B cell (primary cell): ENCODE measurements at regions not wholly inside any gene's neighbourhood (a gene's known extent, or its start where the extent isn't known, plus 50 kb on each side); places are given as distances from the start of the nearest gene placed in this dataset.

Experiments used
- ATAC-seq: fragments of 200-7000 bp; cut with Tn5 transposase; one replicate; pipeline ENCODE4 v1.10.0; 2021; ENCODE audit warnings: low read depth, mild to moderate bottlenecking, moderate number of reproducible peaks, moderate library complexity
- CTCF ChIA-PET: fragments of 350-600 bp; sonication (Branson Sonifier 250); formaldehyde crosslinking; loops from one replicate; lab custom pipeline; 2021; ENCODE audit warnings: antibody characterized with exemption, inconsistent platforms; lab: Charles Lee
- POLR2A ChIA-PET: fragments of 350-600 bp; sonication (Branson Sonifier 250); formaldehyde crosslinking; loops from one replicate; lab custom pipeline; 2021; ENCODE audit warnings: antibody characterized with exemption; lab: Charles Lee
- DNase-seq: peaks from one replicate; pipeline ENCODE4 v3.0.0; 2013
- H2AFZ ChIP-seq: 2 replicates; pipeline ENCODE4 v1.6.1; 2012; ENCODE audit warnings: mild to moderate bottlenecking, low read depth, low read length; ENCODE audit not compliant: insufficient read depth, poor library complexity, severe bottlenecking
- H3K27ac ChIP-seq, 2 donors: 1 replicate in 1 of 2; 2 replicates in 1 of 2; pipeline ENCODE4 v1.5.1; 2012 to 2013; ENCODE audit warnings: low read length in 2 of 2, mild to moderate bottlenecking in 2 of 2, moderate library complexity in 1 of 2
- H3K27me3 ChIP-seq, 4 experiments: fragments of 200-600 bp in 1 of 4; sonication (generic) in 1 of 4; replicated peaks in 1 of 4; 1 replicate in 2 of 4; 2 replicates in 2 of 4; pipeline versions ENCODE4 v1.6.1 to v1.7.0; 2013 to 2016; ENCODE audit warnings: low read length in 3 of 4, mild to moderate bottlenecking in 2 of 4, mixed read lengths in 1 of 4, moderate library complexity in 1 of 4; ENCODE audit not compliant: insufficient read depth in 4 of 4, control insufficient read depth in 3 of 4; ENCODE audit errors: control extremely low read depth in 1 of 4
- H3K36me3 ChIP-seq, 2 experiments: replicated peaks in 1 of 2; 1 replicate in 1 of 2; 2 replicates in 1 of 2; pipeline versions ENCODE4 v1.6.1 to v1.7.1; 2013; ENCODE audit warnings: low read length in 1 of 2; ENCODE audit not compliant: insufficient read depth in 2 of 2, control insufficient read depth in 1 of 2; ENCODE audit errors: control extremely low read depth in 1 of 2, extremely low read depth in 1 of 2
- H3K4me1 ChIP-seq, 2 donors: fragments of 200-600 bp in 1 of 2; sonication (generic) in 1 of 2; 1 replicate in 1 of 2; 2 replicates in 1 of 2; pipeline versions ENCODE4 v1.5.1 to v1.6.1; 2013 to 2017; ENCODE audit warnings: low read length in 2 of 2; ENCODE audit not compliant: control insufficient read depth in 2 of 2, insufficient read depth in 2 of 2
- H3K4me2 ChIP-seq: replicated peaks from 2 replicates; pipeline ENCODE3; 2012; ENCODE audit warnings: mild to moderate bottlenecking, low read depth, low read length; ENCODE audit not compliant: poor library complexity, severe bottlenecking
- H3K4me3 ChIP-seq, 5 experiments: fragments of 200-600 bp in 1 of 5; sonication (generic) in 1 of 5; 1 replicate in 3 of 5; 2 replicates in 2 of 5; pipeline versions ENCODE4 v1.5.1 to v1.7.0; 2011 to 2016; ENCODE audit warnings: low read length in 4 of 5, mild to moderate bottlenecking in 4 of 5, low read depth in 2 of 5, control low read depth in 1 of 5, moderate library complexity in 1 of 5; ENCODE audit not compliant: insufficient read depth in 1 of 5; ENCODE audit errors: control extremely low read depth in 1 of 5, extremely low read depth in 1 of 5
- H3K79me2 ChIP-seq: fragments of 200-600 bp; sonication (generic); one replicate; pipeline ENCODE4 v1.6.0; 2016; ENCODE audit warnings: low read length; ENCODE audit not compliant: control insufficient read depth, insufficient read depth
- H3K9ac ChIP-seq: fragments of 200-600 bp; sonication (generic); 2 replicates; pipeline ENCODE4 v1.6.1; 2017; ENCODE audit warnings: mild to moderate bottlenecking, low read length, moderate library complexity
- H3K9me3 ChIP-seq, 3 donors: one replicate each; pipeline versions ENCODE4 v1.6.1 to v1.7.1; 2013; ENCODE audit warnings: low read length in 2 of 3; ENCODE audit not compliant: control insufficient read depth in 2 of 3, insufficient read depth in 1 of 3; ENCODE audit errors: control extremely low read depth in 1 of 3
- H4K20me1 ChIP-seq: 2 replicates; pipeline ENCODE4 v1.6.0; 2012; ENCODE audit warnings: mild to moderate bottlenecking, low read length; ENCODE audit not compliant: insufficient read depth, control insufficient read depth, poor library complexity, severe bottlenecking
- H3K27ac Mint-ChIP-seq: one replicate; pipeline ENCODE4 v1.8.0; 2021; ENCODE audit warnings: mixed read lengths
- H3K27me3 Mint-ChIP-seq: one replicate; pipeline ENCODE4 v1.8.0; 2021; ENCODE audit warnings: mixed read lengths
- H3K4me1 Mint-ChIP-seq: one replicate; pipeline ENCODE4 v1.8.0; 2021; ENCODE audit warnings: mixed read lengths
- H3K4me3 Mint-ChIP-seq: one replicate; pipeline ENCODE4 v1.8.0; 2021; ENCODE audit warnings: mixed read lengths
- H3K9me3 Mint-ChIP-seq: one replicate; pipeline ENCODE4 v1.8.0; 2022; ENCODE audit warnings: mixed read lengths; ENCODE audit not compliant: insufficient read depth
- EZH2 ChIP-seq: IDR thresholded peaks from 2 replicates; pipeline ENCODE4 v1.6.1; 2012; ENCODE audit warnings: borderline replicate concordance, low read depth, mild to moderate bottlenecking, moderate library complexity, low read length; ENCODE audit not compliant: insufficient read depth, poor library complexity, severe bottlenecking
- WGBS: methylation state at CpG from one replicate; pipeline ENCODE4 v1.1.5; 2013; ENCODE audit warnings: missing lambda C conversion rate; ENCODE audit not compliant: insufficient coverage; 5-methylcytosine and 5-hydroxymethylcytosine counted together
- intact Hi-C: fragments of 100-400 bp; cut with micrococcal nuclease; formaldehyde crosslinking; loops from one replicate; pipeline ENCODE4 v1.10.0; 2022
- TF ChIP-seq, protein P1 (sequence below): fragments of 200-600 bp; IDR thresholded peaks from one replicate; pipeline ENCODE4 v1.8.0; 2022; ENCODE audit warnings: antibody characterized with exemption, mild to moderate bottlenecking

DNA sequence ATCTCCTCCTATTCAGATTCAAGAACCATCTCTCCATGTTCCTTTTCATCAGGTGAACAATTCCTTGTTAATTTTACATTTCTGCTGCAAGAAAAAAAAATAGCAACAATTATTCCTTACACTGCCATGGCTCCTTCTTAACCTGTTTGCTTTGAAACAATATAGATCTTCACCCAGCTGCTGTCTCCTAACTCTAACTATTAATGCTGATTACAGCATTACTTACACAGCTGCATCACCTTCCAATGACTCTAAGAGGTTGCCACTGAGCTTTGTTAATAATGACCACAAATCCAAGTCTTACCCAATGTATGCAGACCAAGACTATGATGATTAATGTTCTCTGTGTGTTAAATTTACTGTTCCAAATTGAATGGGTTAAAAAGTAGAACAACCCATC is 541.4 kb downstream of the TOX3 start:
- Histone ChIP-seq H3K27me3 (no peaks in the 10 kb centered on the region), H3K9ac (no peak overlapping the region), H3K27ac (no peak overlapping the region), H3K4me1 (no peaks in the 10 kb centered on the region), H3K9me3 (no peaks in the 10 kb centered on the region), H3K4me3 (no peak overlapping the region), H3K79me2 (no peaks in the 10 kb centered on the region), H3K36me3 (no peaks in the 10 kb centered on the region), H4K20me1 (no peaks in the 10 kb centered on the region), H3K4me2 (no peak overlapping the region), H2AFZ (no peak overlapping the region)
- POLR2A ChIA-PET = no interaction called here
- no peaks in the 10 kb centered on the region for H3K27me3 Mint-ChIP-seq
- H3K4me1 Mint-ChIP-seq = no peaks in the 10 kb centered on the region
- ATAC-seq (no peak), DNase-seq (no peak)
- intact Hi-C loops = no loop called here
- no peak overlapping the region for H3K4me3 Mint-ChIP-seq
- TF ChIP-seq, protein P1, sequence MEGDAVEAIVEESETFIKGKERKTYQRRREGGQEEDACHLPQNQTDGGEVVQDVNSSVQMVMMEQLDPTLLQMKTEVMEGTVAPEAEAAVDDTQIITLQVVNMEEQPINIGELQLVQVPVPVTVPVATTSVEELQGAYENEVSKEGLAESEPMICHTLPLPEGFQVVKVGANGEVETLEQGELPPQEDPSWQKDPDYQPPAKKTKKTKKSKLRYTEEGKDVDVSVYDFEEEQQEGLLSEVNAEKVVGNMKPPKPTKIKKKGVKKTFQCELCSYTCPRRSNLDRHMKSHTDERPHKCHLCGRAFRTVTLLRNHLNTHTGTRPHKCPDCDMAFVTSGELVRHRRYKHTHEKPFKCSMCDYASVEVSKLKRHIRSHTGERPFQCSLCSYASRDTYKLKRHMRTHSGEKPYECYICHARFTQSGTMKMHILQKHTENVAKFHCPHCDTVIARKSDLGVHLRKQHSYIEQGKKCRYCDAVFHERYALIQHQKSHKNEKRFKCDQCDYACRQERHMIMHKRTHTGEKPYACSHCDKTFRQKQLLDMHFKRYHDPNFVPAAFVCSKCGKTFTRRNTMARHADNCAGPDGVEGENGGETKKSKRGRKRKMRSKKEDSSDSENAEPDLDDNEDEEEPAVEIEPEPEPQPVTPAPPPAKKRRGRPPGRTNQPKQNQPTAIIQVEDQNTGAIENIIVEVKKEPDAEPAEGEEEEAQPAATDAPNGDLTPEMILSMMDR = no peak
- no peak for TF ChIP-seq EZH2
- CTCF ChIA-PET = no interaction called here
- no peak overlapping the region for H3K27ac Mint-ChIP-seq
- H3K9me3 Mint-ChIP-seq = no peaks in the 10 kb centered on the region

DNA sequence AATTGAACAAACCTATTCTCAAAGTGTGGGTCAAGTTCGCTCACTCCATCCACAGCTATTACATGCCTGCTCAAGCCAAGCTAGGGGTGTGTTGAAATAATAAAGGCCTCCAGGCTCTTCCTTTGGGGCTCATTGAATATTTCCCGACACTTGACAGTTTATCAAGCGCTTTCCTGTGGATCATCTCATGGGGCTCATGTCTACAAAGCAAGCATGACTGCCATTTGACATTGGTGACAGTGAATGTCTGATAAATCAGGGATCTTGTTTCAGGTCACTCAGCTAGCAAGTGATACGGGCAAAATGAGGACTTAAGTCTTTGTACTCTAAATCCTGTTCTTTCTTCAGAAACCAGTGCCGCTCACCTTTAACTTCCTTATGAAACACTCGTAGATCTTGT is 542.6 kb downstream of the TOX3 start:
- Histone ChIP-seq H3K9ac (no peak overlapping the region), H3K36me3 (no peaks in the 10 kb centered on the region), H3K79me2 (no peaks in the 10 kb centered on the region), H3K27me3 (no peaks in the 10 kb centered on the region), H3K4me1 (no peaks in the 10 kb centered on the region), H4K20me1 (no peaks in the 10 kb centered on the region), H3K9me3 (no peaks in the 10 kb centered on the region), H3K4me3 (no peak overlapping the region), H3K27ac (no peak overlapping the region), H3K4me2 (no peak overlapping the region), H2AFZ (no peak overlapping the region)
- intact Hi-C loops = no loop called here
- H3K9me3 Mint-ChIP-seq = no peaks in the 10 kb centered on the region
- TF ChIP-seq EZH2 = no peak
- TF ChIP-seq, protein P1 = no peak
- H3K4me3 Mint-ChIP-seq = no peak overlapping the region
- ChIA-PET POLR2A (no interaction called here), CTCF (no interaction called here)
- DNase-seq (no peak), ATAC-seq (no peak)
- H3K4me1 Mint-ChIP-seq = no peaks in the 10 kb centered on the region
- no peaks in the 10 kb centered on the region for H3K27me3 Mint-ChIP-seq
- no peak overlapping the region for H3K27ac Mint-ChIP-seq
- WGBS = 94% methylated on average over 3 of the region's 6 CpGs
